ENCODE measurements at regions not wholly inside any gene's neighbourhood (a gene's known extent, or its start where the extent isn't known, plus 50 kb on each side); places are given as distances from the start of the nearest gene placed in this dataset.

DNA sequence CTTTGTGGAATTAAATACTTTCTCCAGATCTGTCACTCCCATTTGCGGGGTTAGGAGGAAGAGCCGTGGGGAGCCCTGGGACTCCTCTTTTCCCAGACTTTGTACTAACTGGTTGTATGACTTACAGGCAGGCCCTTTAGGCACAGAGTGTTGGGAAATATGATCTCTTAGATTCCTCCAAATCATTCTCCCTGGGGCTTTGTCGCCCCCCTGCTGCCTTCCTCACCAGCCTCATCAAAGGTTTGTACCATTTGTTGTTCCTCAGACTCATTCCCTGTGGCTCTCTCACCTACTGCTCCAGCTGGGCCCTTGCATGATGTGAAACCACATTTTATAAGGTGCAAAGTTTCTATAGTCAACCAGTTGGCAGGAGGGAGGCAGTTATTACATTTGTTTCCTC lies 56.4 kb downstream of the CRYGS start:
- intact Hi-C loops (cut with micrococcal nuclease), result no loop called here
- POLR2A ChIA-PET, result no interaction called here
- peaks cover 0 to 2% (median 0%) of the 10 kb centered on the region in 11 donors for H3K9me3 Mint-ChIP-seq
- DNase-seq, result no peak
- H3K27me3 Mint-ChIP-seq, result peaks cover 0 to 2% (median 0%) of the 10 kb centered on the region in 5 donors
- Histone ChIP-seq H3K9me3 (ENCODE audit: control insufficient read depth in 2 of 3, low read length in 3 of 3) (no peaks in the 10 kb centered on the region), H3K27ac (ENCODE audit: low read depth, low read length) (no peak overlapping the region), H3K4me3 (ENCODE audit: low read length) (no peak overlapping the region), H3K27me3 (ENCODE audit: control insufficient read depth in 2 of 2, insufficient read depth in 2 of 2, low read length in 2 of 2) (no peaks in the 10 kb centered on the region), H3K36me3 (ENCODE audit: control insufficient read depth in 2 of 3, insufficient read depth in 3 of 3, low read length in 3 of 3) (no peaks in the 10 kb centered on the region), H3K4me1 (ENCODE audit: control insufficient read depth in 2 of 2, insufficient read depth in 2 of 2, low read length in 2 of 2) (no peaks in the 10 kb centered on the region)
- no peak for ATAC-seq
- CTCF ChIA-PET, result no interaction called here
- H3K4me3 Mint-ChIP-seq, result no peak overlapping the region
- H3K27ac Mint-ChIP-seq, result no peak overlapping the region
- no peaks in the 10 kb centered on the region for H3K36me3 Mint-ChIP-seq
- peaks cover 0 to 4% (median 0%) of the 10 kb centered on the region in 7 donors for H3K4me1 Mint-ChIP-seq

DNA sequence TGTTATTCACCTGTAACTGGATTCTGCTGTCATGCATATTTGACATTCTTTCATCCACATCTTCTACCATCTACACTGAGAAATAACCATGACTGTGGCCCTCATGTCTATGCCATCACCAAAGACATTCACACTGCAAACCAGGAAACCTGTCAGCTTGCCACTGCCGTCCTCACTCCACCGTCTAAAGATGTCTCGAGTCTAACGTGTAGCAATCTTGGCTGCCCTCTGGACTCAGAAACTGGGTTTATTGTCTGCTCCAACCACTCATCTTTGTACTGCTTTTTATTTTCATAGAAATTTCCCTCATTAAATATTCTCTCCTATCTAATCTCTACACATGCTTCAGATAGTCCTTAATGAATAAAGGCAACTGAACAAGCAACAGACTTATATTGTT lies 57.1 kb downstream of the CRYGS start:
- intact Hi-C loops (cut with micrococcal nuclease), result no loop called here
- H3K36me3 ChIP-seq (ENCODE audit: control insufficient read depth in 2 of 3, insufficient read depth in 3 of 3, low read length in 3 of 3), result no peaks in the 10 kb centered on the region
- DNase-seq, result no peak
- ChIA-PET POLR2A (no interaction called here), CTCF (no interaction called here)
- no peaks in the 10 kb centered on the region for H3K27me3 ChIP-seq (ENCODE audit: control insufficient read depth in 2 of 2, insufficient read depth in 2 of 2, low read length in 2 of 2)
- H3K4me1 ChIP-seq (ENCODE audit: control insufficient read depth in 2 of 2, insufficient read depth in 2 of 2, low read length in 2 of 2), result no peaks in the 10 kb centered on the region
- H3K27me3 Mint-ChIP-seq, result peaks cover 0 to 5% (median 0%) of the 10 kb centered on the region in 5 donors
- H3K27ac ChIP-seq (ENCODE audit: low read depth, low read length), result no peak overlapping the region
- peaks cover 0 to 2% (median 0%) of the 10 kb centered on the region in 11 donors for H3K9me3 Mint-ChIP-seq
- H3K9me3 ChIP-seq (ENCODE audit: control insufficient read depth in 2 of 3, low read length in 3 of 3), result no peaks in the 10 kb centered on the region
- H3K36me3 Mint-ChIP-seq, result no peaks in the 10 kb centered on the region
- H3K27ac Mint-ChIP-seq, result no peak overlapping the region
- no peak for ATAC-seq
- H3K4me3 Mint-ChIP-seq, result no peak overlapping the region
- H3K4me1 Mint-ChIP-seq, result peaks cover 0 to 4% (median 0%) of the 10 kb centered on the region in 7 donors
- no peak overlapping the region for H3K4me3 ChIP-seq (ENCODE audit: low read length)

GRCh38 chr3:186483611-186484340 lies 60.4 kb downstream of the CRYGS start:
- H3K27me3 Mint-ChIP-seq, result peaks cover 0 to 5% (median 0%) of the 10 kb centered on the region in 5 donors
- Histone ChIP-seq H3K27me3 (ENCODE audit: control insufficient read depth in 2 of 2, insufficient read depth in 2 of 2, low read length in 2 of 2) (no peaks in the 10 kb centered on the region), H3K4me1 (ENCODE audit: control insufficient read depth in 2 of 2, insufficient read depth in 2 of 2, low read length in 2 of 2) (no peaks in the 10 kb centered on the region), H3K4me3 (ENCODE audit: low read length) (no peak overlapping the region), H3K36me3 (ENCODE audit: control insufficient read depth in 2 of 3, insufficient read depth in 3 of 3, low read length in 3 of 3) (no peaks in the 10 kb centered on the region), H3K9me3 (ENCODE audit: control insufficient read depth in 2 of 3, low read length in 3 of 3) (no peaks in the 10 kb centered on the region), H3K27ac (ENCODE audit: low read depth, low read length) (no peak overlapping the region)
- DNase-seq, result no peak
- intact Hi-C loops (cut with micrococcal nuclease), result no loop called here
- ChIA-PET CTCF (interaction anchor here (0.7 kb wide), 1 partner anchor 12 kb away, joined by 3 read pairs; no protein-coding TSS in a partner anchor), POLR2A (no interaction called here)
- peaks cover 0 to 4% (median 2%) of the 10 kb centered on the region in 7 donors for H3K4me1 Mint-ChIP-seq
- H3K36me3 Mint-ChIP-seq, result no peaks in the 10 kb centered on the region
- H3K27ac Mint-ChIP-seq, result no peak overlapping the region
- ATAC-seq, result no peak
- peaks cover 0 to 3% (median 0%) of the 10 kb centered on the region in 11 donors for H3K9me3 Mint-ChIP-seq
- no peak overlapping the region for H3K4me3 Mint-ChIP-seq

- intact Hi-C loops (cut with micrococcal nuclease), result no loop called here
- H3K27ac Mint-ChIP-seq, result no peak overlapping the region
- DNase-seq (no peak), ATAC-seq (no peak)
- H3K4me1 ChIP-seq (ENCODE audit: control insufficient read depth in 2 of 2, insufficient read depth in 2 of 2, low read length in 2 of 2), result no peaks in the 10 kb centered on the region
- H3K27me3 ChIP-seq (ENCODE audit: control insufficient read depth in 2 of 2, insufficient read depth in 2 of 2, low read length in 2 of 2), result no peaks in the 10 kb centered on the region
- no peak overlapping the region for H3K4me3 Mint-ChIP-seq
- POLR2A ChIA-PET, result interaction anchor here (0.6 kb wide), 1 partner anchor 21 kb away, joined by 3 read pairs; no protein-coding TSS in a partner anchor
- peaks cover 0 to 3% (median 0%) of the 10 kb centered on the region in 11 donors for H3K9me3 Mint-ChIP-seq
- peaks cover 0 to 6% (median 0%) of the 10 kb centered on the region in 5 donors for H3K27me3 Mint-ChIP-seq
- H3K27ac ChIP-seq (ENCODE audit: low read depth, low read length), result no peak overlapping the region
- H3K4me3 ChIP-seq (ENCODE audit: low read length), result no peak overlapping the region
- peaks cover 0 to 9% (median 0%) of the 10 kb centered on the region in 7 donors for H3K4me1 Mint-ChIP-seq
- H3K36me3 ChIP-seq (ENCODE audit: control insufficient read depth in 2 of 3, insufficient read depth in 3 of 3, low read length in 3 of 3), result no peaks in the 10 kb centered on the region
- H3K36me3 Mint-ChIP-seq, result no peaks in the 10 kb centered on the region
- no peaks in the 10 kb centered on the region for H3K9me3 ChIP-seq (ENCODE audit: control insufficient read depth in 2 of 3, low read length in 3 of 3)
- CTCF ChIA-PET, result no interaction called here
These were observed 62.7 kb downstream of the CRYGS start for GRCh38 chr3:186481526-186481925.

- intact Hi-C loops (cut with micrococcal nuclease), result no loop called here
- Mint-ChIP-seq H3K27me3 (peaks cover 0 to 6% (median 0%) of the 10 kb centered on the region in 5 donors), H3K4me3 (no peak overlapping the region), H3K9me3 (peaks cover 0 to 3% (median 0%) of the 10 kb centered on the region in 11 donors), H3K36me3 (no peaks in the 10 kb centered on the region), H3K27ac (no peak overlapping the region), H3K4me1 (peaks cover 0 to 14% (median 0%) of the 10 kb centered on the region in 7 donors)
- ATAC-seq (no peak), DNase-seq (no peak)
- CTCF ChIA-PET, result no interaction called here
- POLR2A ChIA-PET, result no interaction called here
- Histone ChIP-seq H3K4me3 (ENCODE audit: low read length) (no peak overlapping the region), H3K4me1 (ENCODE audit: control insufficient read depth in 2 of 2, insufficient read depth in 2 of 2, low read length in 2 of 2) (no peaks in the 10 kb centered on the region), H3K9me3 (ENCODE audit: control insufficient read depth in 2 of 3, low read length in 3 of 3) (no peaks in the 10 kb centered on the region), H3K27me3 (ENCODE audit: control insufficient read depth in 2 of 2, insufficient read depth in 2 of 2, low read length in 2 of 2) (no peaks in the 10 kb centered on the region), H3K36me3 (ENCODE audit: control insufficient read depth in 2 of 3, insufficient read depth in 3 of 3, low read length in 3 of 3) (no peaks in the 10 kb centered on the region), H3K27ac (ENCODE audit: low read depth, low read length) (no peak overlapping the region)
These were observed 66.3 kb downstream of the CRYGS start for GRCh38 chr3:186477876-186478275.

DNA sequence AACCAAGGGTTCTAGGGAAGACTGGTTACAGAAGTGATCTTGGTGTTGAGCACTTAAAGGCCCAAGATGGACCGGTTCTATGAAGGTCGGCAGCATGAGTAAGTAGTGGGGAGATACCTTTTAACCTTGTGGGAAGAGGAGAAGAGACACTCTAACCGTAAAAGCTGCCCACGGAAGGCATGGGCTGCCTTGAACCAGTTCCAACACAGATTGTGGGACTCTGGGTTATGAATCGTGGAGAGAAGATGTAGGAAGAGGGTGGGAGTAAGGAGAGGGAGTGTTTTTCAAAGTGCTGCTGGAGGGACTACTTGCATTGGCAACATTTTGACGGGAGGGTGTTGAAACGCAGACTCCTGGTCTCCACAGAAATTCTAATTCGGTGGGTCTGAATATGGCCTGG lies 67.1 kb downstream of the CRYGS start:
- H3K4me1 Mint-ChIP-seq, result peaks cover 0 to 14% (median 0%) of the 10 kb centered on the region in 7 donors
- no peaks in the 10 kb centered on the region for H3K36me3 Mint-ChIP-seq
- no peak overlapping the region for H3K27ac ChIP-seq (ENCODE audit: low read depth, low read length)
- no peak for DNase-seq
- no peaks in the 10 kb centered on the region for H3K27me3 ChIP-seq (ENCODE audit: control insufficient read depth in 2 of 2, insufficient read depth in 2 of 2, low read length in 2 of 2)
- H3K4me3 ChIP-seq (ENCODE audit: low read length), result no peak overlapping the region
- peaks cover 0 to 6% (median 0%) of the 10 kb centered on the region in 5 donors for H3K27me3 Mint-ChIP-seq
- peaks cover 0 to 3% (median 0%) of the 10 kb centered on the region in 11 donors for H3K9me3 Mint-ChIP-seq
- no peaks in the 10 kb centered on the region for H3K4me1 ChIP-seq (ENCODE audit: control insufficient read depth in 2 of 2, insufficient read depth in 2 of 2, low read length in 2 of 2)
- POLR2A ChIA-PET, result no interaction called here
- no peak overlapping the region for H3K27ac Mint-ChIP-seq
- CTCF ChIA-PET, result interaction anchor here (0.5 kb wide), 1 partner anchor 133 kb away, joined by 3 read pairs; no protein-coding TSS in a partner anchor
- intact Hi-C loops (cut with micrococcal nuclease), result no loop called here
- no peaks in the 10 kb centered on the region for H3K36me3 ChIP-seq (ENCODE audit: control insufficient read depth in 2 of 3, insufficient read depth in 3 of 3, low read length in 3 of 3)
- ATAC-seq, result no peak
- no peak overlapping the region for H3K4me3 Mint-ChIP-seq
- no peaks in the 10 kb centered on the region for H3K9me3 ChIP-seq (ENCODE audit: control insufficient read depth in 2 of 3, low read length in 3 of 3)

DNA sequence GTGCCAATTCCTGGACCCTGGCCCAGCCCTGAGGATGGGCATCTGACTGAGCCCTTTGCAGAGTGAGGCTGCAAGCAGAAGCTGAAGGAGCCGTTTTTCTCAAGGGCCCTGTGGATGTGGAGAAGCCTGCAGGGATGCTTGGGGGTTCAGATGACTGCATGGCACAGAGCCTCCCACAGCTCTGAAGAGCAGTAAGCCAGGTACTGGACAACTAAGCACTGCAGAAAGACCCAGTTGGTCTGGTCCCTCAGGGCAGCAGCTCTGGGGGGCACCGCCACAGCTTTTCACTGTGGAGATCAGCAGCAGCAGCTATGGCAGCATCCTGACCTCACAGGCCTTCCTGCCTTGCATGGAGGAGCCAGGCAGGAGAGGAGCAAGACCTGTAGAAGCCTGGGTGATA lies 67.6 kb downstream of the CRYGS start:
- Mint-ChIP-seq H3K9me3 (peaks cover 0 to 3% (median 0%) of the 10 kb centered on the region in 11 donors), H3K4me1 (peaks cover 0 to 12% (median 0%) of the 10 kb centered on the region in 7 donors), H3K27me3 (peaks cover 0 to 6% (median 0%) of the 10 kb centered on the region in 5 donors), H3K27ac (no peak overlapping the region), H3K36me3 (no peaks in the 10 kb centered on the region), H3K4me3 (peak overlapping the region in 1 of 10 donors; percentile 10)
- H3K27ac ChIP-seq (ENCODE audit: low read depth, low read length), result no peak overlapping the region
- H3K4me1 ChIP-seq (ENCODE audit: control insufficient read depth in 2 of 2, insufficient read depth in 2 of 2, low read length in 2 of 2), result no peaks in the 10 kb centered on the region
- H3K9me3 ChIP-seq (ENCODE audit: control insufficient read depth in 2 of 3, low read length in 3 of 3), result no peaks in the 10 kb centered on the region
- H3K36me3 ChIP-seq (ENCODE audit: control insufficient read depth in 2 of 3, insufficient read depth in 3 of 3, low read length in 3 of 3), result no peaks in the 10 kb centered on the region
- POLR2A ChIA-PET, result no interaction called here
- CTCF ChIA-PET, result no interaction called here
- DNase-seq (no peak), ATAC-seq (no peak)
- no peaks in the 10 kb centered on the region for H3K27me3 ChIP-seq (ENCODE audit: control insufficient read depth in 2 of 2, insufficient read depth in 2 of 2, low read length in 2 of 2)
- intact Hi-C loops (cut with micrococcal nuclease), result no loop called here
- H3K4me3 ChIP-seq (ENCODE audit: low read length), result no peak overlapping the region
